ENCODE measurements at regions not wholly inside any gene's neighbourhood (a gene's known extent, or its start where the extent isn't known, plus 50 kb on each side); places are given as distances from the start of the nearest gene placed in this dataset.

DNA sequence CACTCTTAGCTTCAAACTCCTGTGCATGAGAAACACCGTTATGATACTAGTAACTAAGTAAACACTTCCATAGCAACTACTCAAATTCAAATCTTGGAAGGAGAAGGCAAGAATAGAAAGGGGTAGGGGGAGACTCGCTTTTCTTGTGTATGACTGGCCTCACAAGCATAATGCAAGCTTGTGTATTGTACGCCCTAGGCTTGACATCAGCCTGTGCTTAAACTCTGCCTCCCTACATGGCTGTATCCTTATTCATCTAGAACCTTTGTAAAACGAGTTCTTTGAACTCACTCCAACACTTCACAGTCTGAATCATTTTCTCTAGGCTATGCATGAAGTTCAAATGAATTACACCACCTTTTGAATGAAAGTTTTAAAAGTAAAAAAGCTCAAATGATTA is 1071.2 kb upstream of the ADGRL3 start:
- Histone ChIP-seq H3K23me2 (ENCODE audit: low read depth, low read length) (no peaks in the 10 kb centered on the region), H2BK15ac (ENCODE audit: low read length) (no peak overlapping the region), H3K4ac (replicated peaks; ENCODE audit: insufficient read length, low read depth, low read length) (no peak overlapping the region), H3K56ac (replicated peaks; ENCODE audit: insufficient read length, low read depth, low read length) (no peak overlapping the region), H4K91ac (replicated peaks; ENCODE audit: insufficient read length, low read length) (no peak overlapping the region), H2BK5ac (ENCODE audit: low read depth, low read length) (no peak overlapping the region), H3K18ac (ENCODE audit: extremely low read depth, low read length) (no peak overlapping the region), H3K27ac (ENCODE audit: low read depth, low read length) (no peak overlapping the region), H3K79me1 (ENCODE audit: low read depth, low read length) (no peaks in the 10 kb centered on the region), H2BK12ac (ENCODE audit: low read depth, low read length) (no peak overlapping the region), H2BK120ac (replicated peaks; ENCODE audit: low read depth, low read length) (no peak overlapping the region), H3K14ac (ENCODE audit: insufficient read length) (no peak overlapping the region), H3K9ac (replicated peaks in 1 of 4; ENCODE audit: extremely low read depth in 1 of 4, low read depth in 3 of 4, low read length in 3 of 4) (no peak overlapping the region), H3K79me2 (ENCODE audit: control insufficient read depth in 1 of 2, insufficient read depth in 2 of 2, low read length in 2 of 2) (no peaks in the 10 kb centered on the region), H3K4me3 (ENCODE audit: extremely low read depth in 1 of 4, insufficient read depth in 2 of 4, low read depth in 3 of 4, low read length in 4 of 4) (no peak overlapping the region), H3K23ac (ENCODE audit: insufficient read length) (no peak overlapping the region), H2AK5ac (ENCODE audit: low read depth, low read length) (no peak overlapping the region), H3K4me2 (ENCODE audit: insufficient read depth in 1 of 2, low read depth in 2 of 2, low read length in 2 of 2) (no peak overlapping the region), H3K4me1 (replicated peaks in 1 of 4; ENCODE audit: control insufficient read depth in 3 of 4, insufficient read depth in 4 of 4, low read length in 3 of 4) (no peaks in the 10 kb centered on the region), H4K8ac (ENCODE audit: extremely low read depth, insufficient read depth, low read length) (no peak overlapping the region), H3K9me3 (ENCODE audit: insufficient read depth in 2 of 2, low read depth in 1 of 2, low read length in 1 of 2) (no peaks in the 10 kb centered on the region), H2AFZ (ENCODE audit: low read length) (0 out of 2 replicates have a peak overlapping the region, but pooled peaks have one; percentile 57), H3K36me3 (ENCODE audit: control insufficient read depth in 2 of 4, insufficient read depth in 4 of 4, low read length in 3 of 4) (no peaks in the 10 kb centered on the region), H2BK20ac (ENCODE audit: low read length) (no peak overlapping the region), H4K5ac (ENCODE audit: insufficient read length, low read depth, low read length) (no peak overlapping the region), H3K27me3 (replicated peaks in 1 of 4; ENCODE audit: control insufficient read depth in 3 of 4, extremely low read depth in 1 of 4, insufficient read depth in 3 of 4, low read length in 3 of 4) (no peaks in the 10 kb centered on the region), H4K20me1 (replicated peaks in 1 of 2; ENCODE audit: control insufficient read depth in 1 of 2, insufficient read depth in 2 of 2, low read length in 2 of 2) (no peaks in the 10 kb centered on the region)
- POLR2A ChIA-PET (ENCODE audit: partially characterized antibody), result no interaction called here
- DNase-seq (ENCODE audit: low read depth in 1 of 2, low spot score in 2 of 2) (no peak), FAIRE-seq (no peak)
- WGBS, 2 experiments (ENCODE audit: extremely low coverage in 1 of 2, insufficient coverage in 1 of 2, insufficient read length in 1 of 2, insufficient replicate concordance in 2 of 2, low coverage in 1 of 2, low lambda C conversion rate in 2 of 2, missing lambda C conversion rate in 1 of 2), result 87% methylated on average over 4 of the region's 4 CpGs; no CpG with 5 or more reads in 1 of the 2 experiments
- TF ChIP-seq HDAC6 (IDR thresholded peaks at IDR 0.05; ENCODE audit: low read depth, low read length) (no peak), RAD21 (IDR thresholded peaks at IDR 0.05 in 1 of 2, conservative IDR thresholded peaks at IDR 0.05 in 1 of 2; ENCODE audit: low read depth in 2 of 2, low read length in 2 of 2) (no peak), KDM1A (IDR thresholded peaks at IDR 0.05; ENCODE audit: borderline replicate concordance, low read length) (no peak), JUND (IDR thresholded peaks at IDR 0.05; ENCODE audit: low read length) (no peak), TCF12 (IDR thresholded peaks at IDR 0.05; ENCODE audit: low read depth, low read length) (no peak), KDM4A (IDR thresholded peaks at IDR 0.05; ENCODE audit: low read depth, low read length, severe bottlenecking) (no peak)
- TF ChIP-seq, protein P1, sequence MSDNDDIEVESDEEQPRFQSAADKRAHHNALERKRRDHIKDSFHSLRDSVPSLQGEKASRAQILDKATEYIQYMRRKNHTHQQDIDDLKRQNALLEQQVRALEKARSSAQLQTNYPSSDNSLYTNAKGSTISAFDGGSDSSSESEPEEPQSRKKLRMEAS (IDR thresholded peaks at IDR 0.05), result no peak
- TF ChIP-seq, protein P2, sequence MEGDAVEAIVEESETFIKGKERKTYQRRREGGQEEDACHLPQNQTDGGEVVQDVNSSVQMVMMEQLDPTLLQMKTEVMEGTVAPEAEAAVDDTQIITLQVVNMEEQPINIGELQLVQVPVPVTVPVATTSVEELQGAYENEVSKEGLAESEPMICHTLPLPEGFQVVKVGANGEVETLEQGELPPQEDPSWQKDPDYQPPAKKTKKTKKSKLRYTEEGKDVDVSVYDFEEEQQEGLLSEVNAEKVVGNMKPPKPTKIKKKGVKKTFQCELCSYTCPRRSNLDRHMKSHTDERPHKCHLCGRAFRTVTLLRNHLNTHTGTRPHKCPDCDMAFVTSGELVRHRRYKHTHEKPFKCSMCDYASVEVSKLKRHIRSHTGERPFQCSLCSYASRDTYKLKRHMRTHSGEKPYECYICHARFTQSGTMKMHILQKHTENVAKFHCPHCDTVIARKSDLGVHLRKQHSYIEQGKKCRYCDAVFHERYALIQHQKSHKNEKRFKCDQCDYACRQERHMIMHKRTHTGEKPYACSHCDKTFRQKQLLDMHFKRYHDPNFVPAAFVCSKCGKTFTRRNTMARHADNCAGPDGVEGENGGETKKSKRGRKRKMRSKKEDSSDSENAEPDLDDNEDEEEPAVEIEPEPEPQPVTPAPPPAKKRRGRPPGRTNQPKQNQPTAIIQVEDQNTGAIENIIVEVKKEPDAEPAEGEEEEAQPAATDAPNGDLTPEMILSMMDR (IDR thresholded peaks at IDR 0.05; ENCODE audit: control extremely low read depth in 1 of 3, insufficient read depth in 1 of 3, low read depth in 1 of 3, low read length in 3 of 3), result no peak
- CTCF ChIA-PET (ENCODE audit: partially characterized antibody), result interaction anchor here (0.6 to 1.5 kb wide), 2 partner anchors 10 to 773 kb away, joined by 3 to 4 read pairs; no protein-coding TSS in a partner anchor
